T-helper 2 cell treated with Interferon-gamma antibody and Interleukin-4, amounts not matched to agents 5 μg/mL and 100 μg/mL, for 36 hours (primary cell): ENCODE measurements at regions not wholly inside any gene's neighbourhood (a gene's known extent, or its start where the extent isn't known, plus 50 kb on each side); places are given as distances from the start of the nearest gene placed in this dataset.

ENCODE experiments used
- DNase-seq: peaks from one replicate; pipeline ENCODE4 v3.0.0; 2021; ENCODE audit warnings: low spot score
- H3K27ac Mint-ChIP-seq: one replicate; pipeline ENCODE4 v1.8.0; 2021; ENCODE audit warnings: mild to moderate bottlenecking, mixed read lengths
- H3K27me3 Mint-ChIP-seq: one replicate; pipeline ENCODE4 v1.8.0; 2021; ENCODE audit warnings: low read depth, mixed read lengths
- H3K36me3 Mint-ChIP-seq: one replicate; pipeline ENCODE4 v1.8.0; 2021; ENCODE audit warnings: low read depth, mixed read lengths
- H3K4me1 Mint-ChIP-seq: one replicate; pipeline ENCODE4 v1.8.0; 2021; ENCODE audit warnings: low read depth, mixed read lengths
- H3K4me3 Mint-ChIP-seq: one replicate; pipeline ENCODE4 v1.8.0; 2022; ENCODE audit warnings: mild to moderate bottlenecking, moderate library complexity, mixed read lengths
- H3K9me3 Mint-ChIP-seq: one replicate; pipeline ENCODE4 v1.8.0; 2021; ENCODE audit warnings: mixed read lengths

- peaks cover 19% of the 10 kb centered on the region for H3K27me3 Mint-ChIP-seq
- no peak for DNase-seq
- H3K4me1 Mint-ChIP-seq: no peaks in the 10 kb centered on the region
- no peak overlapping the region for H3K4me3 Mint-ChIP-seq
- no peaks in the 10 kb centered on the region for H3K36me3 Mint-ChIP-seq
- no peak overlapping the region for H3K27ac Mint-ChIP-seq
- no peaks in the 10 kb centered on the region for H3K9me3 Mint-ChIP-seq
Observed at GRCh38 chr3:194777729-194778128, 92.0 kb downstream of the FAM43A start.

GRCh38 chr3:194779729-194780224, 94.1 kb downstream of the FAM43A start:
- H3K36me3 Mint-ChIP-seq: no peaks in the 10 kb centered on the region
- H3K27me3 Mint-ChIP-seq: peaks cover 18% of the 10 kb centered on the region
- no peaks in the 10 kb centered on the region for H3K9me3 Mint-ChIP-seq
- H3K4me3 Mint-ChIP-seq: no peak overlapping the region
- no peaks in the 10 kb centered on the region for H3K4me1 Mint-ChIP-seq
- no peak overlapping the region for H3K27ac Mint-ChIP-seq
- DNase-seq: no peak

- Mint-ChIP-seq H3K4me1 (no peaks in the 10 kb centered on the region), H3K27me3 (peaks cover 21% of the 10 kb centered on the region), H3K4me3 (no peak overlapping the region), H3K27ac (no peak overlapping the region), H3K36me3 (no peaks in the 10 kb centered on the region), H3K9me3 (no peaks in the 10 kb centered on the region)
- DNase-seq: no peak
Observed at GRCh38 chr3:194780706-194781105, 95.0 kb downstream of the FAM43A start.

- peaks cover 23% of the 10 kb centered on the region for H3K27me3 Mint-ChIP-seq
Observed at GRCh38 chr3:194781617-194782016, 95.9 kb downstream of the FAM43A start.

GRCh38 chr3:194782698-194783404, 97.2 kb downstream of the FAM43A start:
- Mint-ChIP-seq H3K27ac (no peak overlapping the region), H3K36me3 (no peaks in the 10 kb centered on the region), H3K27me3 (peaks cover 17% of the 10 kb centered on the region), H3K4me3 (no peak overlapping the region), H3K4me1 (no peaks in the 10 kb centered on the region), H3K9me3 (no peaks in the 10 kb centered on the region)
- no peak for DNase-seq

More at GRCh38 chr3:194781617-194782016, 95.9 kb downstream of the FAM43A start:
- Mint-ChIP-seq H3K36me3 (no peaks in the 10 kb centered on the region), H3K27ac (no peak overlapping the region), H3K4me1 (no peaks in the 10 kb centered on the region), H3K4me3 (no peak overlapping the region), H3K9me3 (no peaks in the 10 kb centered on the region)
- DNase-seq: no peak

GRCh38 chr3:194784361-194784760, 98.7 kb downstream of the FAM43A start:
- Mint-ChIP-seq H3K27ac (no peak overlapping the region), H3K4me1 (no peaks in the 10 kb centered on the region), H3K4me3 (no peak overlapping the region), H3K9me3 (no peaks in the 10 kb centered on the region), H3K27me3 (peaks cover 16% of the 10 kb centered on the region), H3K36me3 (no peaks in the 10 kb centered on the region)
- no peak for DNase-seq

GRCh38 chr3:194785315-194785714, 99.6 kb downstream of the FAM43A start:
- Mint-ChIP-seq H3K27ac (no peak overlapping the region), H3K36me3 (no peaks in the 10 kb centered on the region), H3K9me3 (no peaks in the 10 kb centered on the region), H3K27me3 (peaks cover 11% of the 10 kb centered on the region), H3K4me1 (no peaks in the 10 kb centered on the region), H3K4me3 (no peak overlapping the region)
- DNase-seq: no peak

GRCh38 chr3:194787072-194787471, 101.4 kb downstream of the FAM43A start:
- Mint-ChIP-seq H3K36me3 (no peaks in the 10 kb centered on the region), H3K4me3 (no peak overlapping the region), H3K27ac (no peak overlapping the region), H3K4me1 (no peaks in the 10 kb centered on the region), H3K9me3 (no peaks in the 10 kb centered on the region), H3K27me3 (peaks cover 8% of the 10 kb centered on the region)
- DNase-seq: no peak

GRCh38 chr3:194787650-194788049, 102.0 kb downstream of the FAM43A start:
- peaks cover 8% of the 10 kb centered on the region for H3K27me3 Mint-ChIP-seq
- H3K4me1 Mint-ChIP-seq: no peaks in the 10 kb centered on the region
- H3K9me3 Mint-ChIP-seq: no peaks in the 10 kb centered on the region
- DNase-seq: no peak
- H3K27ac Mint-ChIP-seq: no peak overlapping the region
- no peak overlapping the region for H3K4me3 Mint-ChIP-seq
- H3K36me3 Mint-ChIP-seq: no peaks in the 10 kb centered on the region

GRCh38 chr3:194792368-194792767, 106.7 kb downstream of the FAM43A start:
- DNase-seq: no peak
- Mint-ChIP-seq H3K9me3 (peaks cover 29% of the 10 kb centered on the region), H3K27me3 (no peaks in the 10 kb centered on the region), H3K4me1 (peaks cover 3% of the 10 kb centered on the region), H3K36me3 (peaks cover 9% of the 10 kb centered on the region), H3K4me3 (no peak overlapping the region), H3K27ac (no peak overlapping the region)

- H3K36me3 Mint-ChIP-seq: peaks cover 10% of the 10 kb centered on the region
- no peak overlapping the region for H3K27ac Mint-ChIP-seq
- no peaks in the 10 kb centered on the region for H3K27me3 Mint-ChIP-seq
- no peak overlapping the region for H3K4me3 Mint-ChIP-seq
- H3K9me3 Mint-ChIP-seq: peaks cover 29% of the 10 kb centered on the region
- DNase-seq: no peak
- peaks cover 3% of the 10 kb centered on the region for H3K4me1 Mint-ChIP-seq
Observed at GRCh38 chr3:194797555-194798250, 112.0 kb downstream of the FAM43A start.

GRCh38 chr3:194798486-194798885, 112.8 kb downstream of the FAM43A start:
- Mint-ChIP-seq H3K27ac (no peak overlapping the region), H3K4me3 (no peak overlapping the region), H3K9me3 (peaks cover 29% of the 10 kb centered on the region), H3K36me3 (peaks cover 10% of the 10 kb centered on the region), H3K4me1 (peaks cover 3% of the 10 kb centered on the region), H3K27me3 (no peaks in the 10 kb centered on the region)
- DNase-seq: no peak

- Mint-ChIP-seq H3K27me3 (peaks cover 2% of the 10 kb centered on the region), H3K36me3 (peaks cover 9% of the 10 kb centered on the region), H3K9me3 (peaks cover 22% of the 10 kb centered on the region), H3K4me1 (no peaks in the 10 kb centered on the region), H3K4me3 (no peak overlapping the region), H3K27ac (no peak overlapping the region)
- no peak for DNase-seq
Observed at GRCh38 chr3:194800002-194800401, 114.3 kb downstream of the FAM43A start.
